Esophagus squamous epithelium (tissue), 4 donors: ENCODE measurements at regions not wholly inside any gene's neighbourhood (a gene's known extent, or its start where the extent isn't known, plus 50 kb on each side); places are given as distances from the start of the nearest gene placed in this dataset.

Source experiments
- POLR2A ChIP-seq, 4 donors: fragments of 450-650 bp; IDR thresholded peaks; one replicate each; pipeline ENCODE4 v1.6.1; 2017; ENCODE audit warnings: antibody characterized with exemption in 4 of 4, mild to moderate bottlenecking in 4 of 4, moderate library complexity in 3 of 4
- TF ChIP-seq, protein P1 (sequence below), 6 experiments: fragments of 450-650 bp in 4 of 6; fragments of 200-600 bp in 2 of 6; sonication (generic) in 2 of 6; IDR thresholded peaks; one replicate each; pipeline ENCODE4 v1.5.1; 2016 to 2019; ENCODE audit warnings: antibody characterized with exemption in 6 of 6, mild to moderate bottlenecking in 4 of 6, moderate library complexity in 4 of 6

DNA sequence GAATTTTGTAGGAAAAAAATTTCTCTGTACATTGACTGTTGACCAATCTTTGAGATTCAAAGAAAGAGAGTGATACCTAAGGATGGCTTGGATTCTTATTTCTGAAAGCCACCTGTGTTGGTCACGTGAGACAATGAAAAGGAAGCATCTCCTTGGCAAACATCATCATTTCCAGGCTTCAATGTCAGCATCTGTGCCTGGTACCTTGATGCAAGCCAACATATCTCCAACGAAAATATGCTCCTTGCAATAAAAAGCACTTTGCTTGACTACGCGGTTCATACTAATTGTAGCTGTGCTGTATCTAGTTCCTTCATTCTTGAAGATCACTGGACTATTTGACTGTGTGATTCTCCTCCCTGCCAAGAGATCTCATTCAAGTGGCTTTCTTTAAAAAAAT lies 503.4 kb upstream of the PSMD7 start:
- no peak for TF ChIP-seq POLR2A (IDR thresholded peaks at IDR 0.05)
- TF ChIP-seq, protein P1, sequence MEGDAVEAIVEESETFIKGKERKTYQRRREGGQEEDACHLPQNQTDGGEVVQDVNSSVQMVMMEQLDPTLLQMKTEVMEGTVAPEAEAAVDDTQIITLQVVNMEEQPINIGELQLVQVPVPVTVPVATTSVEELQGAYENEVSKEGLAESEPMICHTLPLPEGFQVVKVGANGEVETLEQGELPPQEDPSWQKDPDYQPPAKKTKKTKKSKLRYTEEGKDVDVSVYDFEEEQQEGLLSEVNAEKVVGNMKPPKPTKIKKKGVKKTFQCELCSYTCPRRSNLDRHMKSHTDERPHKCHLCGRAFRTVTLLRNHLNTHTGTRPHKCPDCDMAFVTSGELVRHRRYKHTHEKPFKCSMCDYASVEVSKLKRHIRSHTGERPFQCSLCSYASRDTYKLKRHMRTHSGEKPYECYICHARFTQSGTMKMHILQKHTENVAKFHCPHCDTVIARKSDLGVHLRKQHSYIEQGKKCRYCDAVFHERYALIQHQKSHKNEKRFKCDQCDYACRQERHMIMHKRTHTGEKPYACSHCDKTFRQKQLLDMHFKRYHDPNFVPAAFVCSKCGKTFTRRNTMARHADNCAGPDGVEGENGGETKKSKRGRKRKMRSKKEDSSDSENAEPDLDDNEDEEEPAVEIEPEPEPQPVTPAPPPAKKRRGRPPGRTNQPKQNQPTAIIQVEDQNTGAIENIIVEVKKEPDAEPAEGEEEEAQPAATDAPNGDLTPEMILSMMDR (IDR thresholded peaks at IDR 0.05): no peak
